ENCODE measurements at regions not wholly inside any gene's neighbourhood (a gene's known extent, or its start where the extent isn't known, plus 50 kb on each side); places are given as distances from the start of the nearest gene placed in this dataset.

- no peak for DNase-seq (ENCODE audit: extremely low read depth in 1 of 2, low read depth in 1 of 2)
These were observed 282.1 kb downstream of the NFIB start for GRCh38 chr9:14031810-14032209.

- DNase-seq (ENCODE audit: extremely low read depth in 1 of 2, low read depth in 1 of 2) = no peak
These were observed 282.9 kb downstream of the NFIB start for GRCh38 chr9:14031060-14031414.

- DNase-seq (ENCODE audit: extremely low read depth in 1 of 2, low read depth in 1 of 2) = no peak
These were observed 283.4 kb downstream of the NFIB start for GRCh38 chr9:14030375-14031059.

- DNase-seq (ENCODE audit: extremely low read depth in 1 of 2, low read depth in 1 of 2) = no peak
These were observed 284.1 kb downstream of the NFIB start for GRCh38 chr9:14029806-14030374.

GRCh38 chr9:14027116-14027800 is 286.7 kb downstream of the NFIB start:
- DNase-seq (ENCODE audit: extremely low read depth in 1 of 2, low read depth in 1 of 2) = no peak

GRCh38 chr9:14025741-14026140 is 288.2 kb downstream of the NFIB start:
- no peak for DNase-seq (ENCODE audit: extremely low read depth in 1 of 2, low read depth in 1 of 2)

DNA sequence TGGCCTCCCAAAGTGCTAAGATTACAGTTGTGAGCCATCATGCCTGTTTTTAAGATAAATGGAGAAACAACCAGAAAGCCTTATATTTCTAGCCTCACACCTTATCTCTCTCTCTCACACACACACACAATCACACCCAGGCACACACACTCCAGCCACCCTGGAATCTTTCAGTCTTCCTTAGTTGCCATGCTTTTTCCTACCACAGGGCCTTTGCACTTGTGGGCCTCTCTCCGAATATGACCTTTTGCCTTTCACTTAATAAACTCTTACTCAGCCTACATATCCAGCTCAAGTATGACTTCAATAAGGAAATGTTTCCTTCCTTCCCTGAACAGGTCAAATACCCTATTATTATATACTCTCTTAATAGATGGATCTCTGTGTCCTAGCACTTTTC is 290.7 kb downstream of the NFIB start:
- DNase-seq (ENCODE audit: extremely low read depth in 1 of 2, low read depth in 1 of 2) = no peak

- no peak for DNase-seq (ENCODE audit: extremely low read depth in 1 of 2, low read depth in 1 of 2)
These were observed 291.9 kb downstream of the NFIB start for GRCh38 chr9:14021871-14022525.

DNA sequence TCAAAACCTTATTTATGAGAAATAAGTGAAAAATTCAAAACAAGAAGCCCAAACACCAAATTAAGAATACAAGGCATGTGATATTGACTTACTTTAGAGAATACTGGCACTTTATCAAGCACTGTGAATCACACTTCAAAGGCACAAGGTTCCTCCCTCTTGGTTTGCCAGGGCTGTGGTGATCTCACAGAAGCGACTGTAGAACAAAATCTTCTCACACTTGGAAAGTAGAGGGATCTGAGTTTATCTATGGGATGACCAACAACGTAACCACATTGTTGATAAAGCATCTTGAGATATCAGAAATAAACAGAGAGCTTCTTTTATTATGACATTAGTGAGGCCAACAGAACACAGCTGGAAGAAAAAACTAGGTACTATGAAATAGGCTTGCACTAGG is 295.9 kb downstream of the NFIB start:
- DNase-seq (ENCODE audit: extremely low read depth in 1 of 2, low read depth in 1 of 2) = no peak

DNA sequence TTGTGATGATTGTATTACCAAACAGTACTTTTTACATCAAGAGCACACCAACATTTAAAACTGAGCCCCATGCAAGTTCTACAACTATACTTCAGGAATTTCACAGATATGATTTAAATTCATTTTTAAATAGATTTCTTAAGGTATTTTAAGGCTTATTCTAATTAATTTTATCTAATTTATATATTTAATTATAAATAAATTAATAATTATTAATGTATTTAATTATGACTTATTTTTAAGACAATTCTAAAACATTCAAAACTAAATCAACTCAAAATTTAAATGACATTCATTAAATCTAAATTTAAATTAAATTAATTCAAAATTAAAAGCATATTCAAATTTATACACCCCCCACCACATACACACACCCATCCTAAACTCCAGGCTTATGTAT is 299.2 kb downstream of the NFIB start:
- DNase-seq (ENCODE audit: extremely low read depth in 1 of 2, low read depth in 1 of 2) = no peak

- DNase-seq (ENCODE audit: extremely low read depth in 1 of 2, low read depth in 1 of 2) = no peak
These were observed 299.7 kb downstream of the NFIB start for GRCh38 chr9:14014218-14014617.

- no peak for DNase-seq (ENCODE audit: extremely low read depth in 1 of 2, low read depth in 1 of 2)
These were observed 302.0 kb downstream of the NFIB start for GRCh38 chr9:14011799-14012560.

GRCh38 chr9:14007190-14007769 is 306.7 kb downstream of the NFIB start:
- no peak for DNase-seq (ENCODE audit: extremely low read depth in 1 of 2, low read depth in 1 of 2)

- no peak for DNase-seq (ENCODE audit: extremely low read depth in 1 of 2, low read depth in 1 of 2)
These were observed 307.4 kb downstream of the NFIB start for GRCh38 chr9:14006386-14007187.

GRCh38 chr9:14004110-14004509 is 309.8 kb downstream of the NFIB start:
- no peak for DNase-seq (ENCODE audit: extremely low read depth in 1 of 2, low read depth in 1 of 2)

DNA sequence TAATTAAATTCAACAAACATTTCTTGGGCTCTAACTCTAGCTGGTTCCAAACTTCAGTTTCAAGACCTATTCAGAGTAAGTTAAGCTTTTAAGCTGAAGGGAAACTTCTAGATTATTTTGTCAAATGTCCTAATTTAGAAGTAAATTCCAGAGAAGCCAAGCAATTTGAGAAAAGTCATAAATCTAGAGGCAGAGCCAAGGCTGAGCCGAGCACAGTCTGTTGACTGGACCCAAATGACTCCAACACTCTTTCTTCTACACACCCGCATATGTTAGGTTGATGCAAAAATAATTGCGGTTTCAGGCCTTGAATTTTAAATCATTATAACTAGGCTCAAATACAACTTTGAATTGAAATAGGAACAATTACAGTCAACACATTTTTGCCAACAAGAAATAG is 319.7 kb downstream of the NFIB start:
- DNase-seq (ENCODE audit: extremely low read depth in 1 of 2, low read depth in 1 of 2) = no peak

DNA sequence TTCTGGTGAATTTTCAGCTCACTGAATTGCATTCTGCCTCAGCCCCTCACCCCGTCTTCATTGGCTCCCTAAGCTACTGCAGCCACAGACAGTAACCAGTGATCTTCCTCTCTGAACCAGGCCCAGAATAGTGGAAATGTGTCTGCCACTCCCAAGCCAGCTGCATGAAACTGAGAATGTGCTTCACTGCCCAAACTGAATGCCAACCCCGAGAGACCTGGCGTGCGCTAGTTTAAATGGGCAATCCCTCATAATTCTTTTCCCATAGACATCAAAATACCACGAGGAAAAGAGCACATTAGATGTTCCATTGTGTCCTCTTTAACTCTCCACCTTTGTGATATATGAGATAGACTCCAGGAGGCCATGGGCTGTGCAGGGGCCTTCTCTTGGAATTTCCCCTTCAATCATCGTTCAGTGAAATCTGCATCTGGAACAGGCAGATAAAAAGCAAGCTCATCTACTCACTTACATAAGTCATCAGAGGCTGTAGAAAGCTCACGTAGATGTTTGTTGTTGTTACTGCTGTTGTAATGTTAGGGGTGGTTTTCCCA is 320.2 kb downstream of the NFIB start:
- DNase-seq (ENCODE audit: extremely low read depth in 1 of 2, low read depth in 1 of 2) = no peak

DNA sequence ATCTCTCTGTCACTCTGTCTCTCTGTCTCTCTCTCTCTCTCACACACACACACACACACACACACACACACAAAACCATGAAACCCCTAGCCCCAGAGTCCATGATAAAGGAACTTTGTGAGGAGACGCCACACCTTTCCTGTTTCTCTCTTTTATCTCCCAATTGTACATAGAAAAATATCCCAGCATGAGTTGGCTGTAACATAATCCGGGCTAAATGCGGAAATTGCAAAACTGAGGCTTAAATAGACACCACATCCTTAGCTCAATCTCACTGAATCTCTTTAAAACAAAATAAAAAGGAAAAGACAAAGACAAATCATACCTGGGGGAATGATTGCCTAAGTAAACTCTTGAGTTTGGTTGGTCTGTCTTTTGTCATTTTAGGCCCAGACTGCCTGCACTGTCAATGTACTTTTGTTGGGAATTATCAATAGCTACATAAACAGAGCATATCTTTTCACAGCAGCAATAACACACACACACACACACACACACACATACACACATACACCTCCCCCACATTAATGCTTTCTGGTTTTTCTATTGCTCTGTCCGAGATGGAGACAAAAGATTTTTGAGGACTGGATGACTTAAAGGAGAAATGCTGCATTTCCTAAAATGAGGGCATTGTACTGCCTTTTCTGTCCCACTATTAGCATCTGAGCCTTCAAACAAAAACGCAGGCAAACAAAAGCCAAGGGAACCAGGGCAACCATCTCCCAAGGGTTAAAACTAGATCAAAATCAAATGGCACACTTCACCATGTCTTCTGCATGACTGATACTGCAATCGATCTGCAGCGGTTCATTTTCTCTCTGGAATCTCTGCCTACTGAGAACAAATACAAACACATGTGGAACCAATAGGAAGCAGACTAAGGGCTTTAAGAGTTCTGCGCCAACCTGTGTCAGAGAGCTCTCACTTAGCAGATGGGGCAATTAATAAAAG is 321.5 kb downstream of the NFIB start:
- DNase-seq (ENCODE audit: extremely low read depth in 1 of 2, low read depth in 1 of 2) = no peak

GRCh38 chr9:13991395-13991794 is 322.5 kb downstream of the NFIB start:
- no peak for DNase-seq (ENCODE audit: extremely low read depth in 1 of 2, low read depth in 1 of 2)
